OCI-LY7 (cell line): ENCODE measurements at regions not wholly inside any gene's neighbourhood (a gene's known extent, or its start where the extent isn't known, plus 50 kb on each side); places are given as distances from the start of the nearest gene placed in this dataset.

Source experiments
- BruUV-seq: library from RNA; stranded (reverse); fragments of 400-500 nt; replicated peaks from 2 replicates; lab custom pipeline; 2021; lab: Mats Ljungman, UMichigan
- CTCF ChIA-PET: fragments of 300-600 bp; sonication (Branson Sonifier 250); formaldehyde crosslinking; loops from one replicate; lab custom pipeline; 2022; ENCODE audit warnings: antibody characterized with exemption; ENCODE audit not compliant: unreplicated experiment; lab: Charles Lee
- POLR2A ChIA-PET: fragments of 300-600 bp; sonication (Branson Sonifier 250); formaldehyde crosslinking; loops from one replicate; lab custom pipeline; 2022; ENCODE audit warnings: antibody characterized with exemption; lab: Charles Lee
- DNase-seq: peaks from one replicate; pipeline ENCODE4 v3.0.0-alpha.2; 2015; ENCODE audit warnings: low spot score
- H2AFZ ChIP-seq: fragments of 200-600 bp; sonication (generic), shearing (Covaris generic); 2 replicates; pipeline ENCODE4 v1.6.1; 2014; ENCODE audit warnings: mild to moderate bottlenecking, antibody characterized with exemption, low read length, moderate library complexity
- H3K27ac ChIP-seq: fragments of 200-600 bp; sonication (generic); 2 replicates; pipeline ENCODE4 v1.5.1; 2014; ENCODE audit warnings: mixed run types, low read depth, mild to moderate bottlenecking, moderate library complexity, low read length, inconsistent platforms; ENCODE audit not compliant: poor library complexity, severe bottlenecking
- H3K36me3 ChIP-seq: fragments of 200-600 bp; sonication (generic); 2 replicates; pipeline ENCODE4 v1.6.1; 2014; ENCODE audit warnings: mild to moderate bottlenecking, antibody characterized with exemption, low read length, moderate library complexity, mixed read lengths; ENCODE audit not compliant: insufficient read depth
- H3K4me1 ChIP-seq: fragments of 200-600 bp; sonication (generic); 2 replicates; pipeline ENCODE4 v1.5.1; 2014; ENCODE audit warnings: mild to moderate bottlenecking, low read length; ENCODE audit not compliant: insufficient read depth, poor library complexity, severe bottlenecking
- H3K4me2 ChIP-seq: fragments of 200-600 bp; sonication (generic); 2 replicates; pipeline ENCODE4 v1.6.1; 2014; ENCODE audit warnings: mild to moderate bottlenecking, low read length
- H3K4me3 ChIP-seq: fragments of 200-600 bp; sonication (generic); 2 replicates; pipeline ENCODE4 v1.5.1; 2014; ENCODE audit warnings: mild to moderate bottlenecking, low read depth, low read length; ENCODE audit not compliant: poor library complexity, severe bottlenecking
- H3K79me2 ChIP-seq: fragments of 200-600 bp; sonication (generic); 2 replicates; pipeline ENCODE4 v1.6.1; 2016; ENCODE audit warnings: low read depth, mild to moderate bottlenecking, low read length, moderate library complexity, mixed read lengths; ENCODE audit not compliant: insufficient read depth
- H3K9me2 ChIP-seq: fragments of 200-600 bp; sonication (generic); 2 replicates; pipeline ENCODE4 v1.6.1; 2016; ENCODE audit warnings: mild to moderate bottlenecking, low read length, mixed read lengths; ENCODE audit not compliant: insufficient read depth
- H3K9me3 ChIP-seq: fragments of 200-600 bp; sonication (generic); 2 replicates; pipeline ENCODE4 v1.6.1; 2014; ENCODE audit warnings: mild to moderate bottlenecking, mixed run types, low read length, mixed read lengths
- H4K20me1 ChIP-seq: fragments of 200-600 bp; sonication (generic); 2 replicates; pipeline ENCODE4 v1.6.1; 2014; ENCODE audit warnings: mild to moderate bottlenecking, antibody characterized with exemption, low read length, moderate library complexity, mixed read lengths; ENCODE audit not compliant: insufficient read depth
- EZH2phosphoT487 ChIP-seq: fragments of 200-600 bp; sonication (generic); IDR thresholded peaks from 2 replicates; pipeline ENCODE4 v1.6.1; 2018; ENCODE audit warnings: low read depth, borderline replicate concordance, mild to moderate bottlenecking, mixed run types, antibody characterized with exemption, low read length, moderate library complexity, mixed read lengths
- intact Hi-C: fragments of 100-400 bp; cut with micrococcal nuclease; formaldehyde crosslinking; loops from one replicate; pipeline ENCODE4 v1.10.0; 2022; ENCODE audit not compliant: unreplicated experiment
- TF ChIP-seq, protein P1 (sequence below): fragments of 200-600 bp; sonication (generic); conservative IDR thresholded peaks from 2 replicates; pipeline ENCODE4 v1.5.1; 2014; ENCODE audit warnings: mild to moderate bottlenecking, antibody characterized with exemption, low read length, moderate library complexity, mixed read lengths

DNA sequence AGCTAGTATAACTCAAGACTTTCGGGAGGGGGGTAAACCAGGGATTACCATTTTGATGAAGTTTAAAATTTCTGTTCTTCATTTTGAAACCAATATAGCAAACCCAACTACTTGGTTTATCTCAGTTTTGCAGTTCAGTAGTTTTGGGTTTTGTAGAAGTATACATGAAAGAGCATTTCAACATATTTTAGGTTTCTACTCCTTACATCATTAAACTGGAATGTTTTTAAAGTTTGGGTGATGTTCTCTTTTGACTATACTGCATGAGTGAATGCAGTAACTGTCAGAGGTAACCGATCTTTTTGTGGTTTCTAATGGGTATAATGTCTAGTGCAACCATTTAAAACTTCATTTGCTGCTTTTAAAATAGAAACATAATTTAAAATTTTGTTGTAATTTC lies 248.3 kb upstream of the MAD2L1 start:
- no peak overlapping the region for H3K4me3 ChIP-seq
- no peak overlapping the region for H2AFZ ChIP-seq
- no peak overlapping the region for H3K4me2 ChIP-seq
- POLR2A ChIA-PET = no interaction called here
- DNase-seq = no peak
- no peaks in the 10 kb centered on the region for H3K9me3 ChIP-seq
- CTCF ChIA-PET = no interaction called here
- intact Hi-C loops = no loop called here
- no peaks in the 10 kb centered on the region for H4K20me1 ChIP-seq
- TF ChIP-seq, protein P1, sequence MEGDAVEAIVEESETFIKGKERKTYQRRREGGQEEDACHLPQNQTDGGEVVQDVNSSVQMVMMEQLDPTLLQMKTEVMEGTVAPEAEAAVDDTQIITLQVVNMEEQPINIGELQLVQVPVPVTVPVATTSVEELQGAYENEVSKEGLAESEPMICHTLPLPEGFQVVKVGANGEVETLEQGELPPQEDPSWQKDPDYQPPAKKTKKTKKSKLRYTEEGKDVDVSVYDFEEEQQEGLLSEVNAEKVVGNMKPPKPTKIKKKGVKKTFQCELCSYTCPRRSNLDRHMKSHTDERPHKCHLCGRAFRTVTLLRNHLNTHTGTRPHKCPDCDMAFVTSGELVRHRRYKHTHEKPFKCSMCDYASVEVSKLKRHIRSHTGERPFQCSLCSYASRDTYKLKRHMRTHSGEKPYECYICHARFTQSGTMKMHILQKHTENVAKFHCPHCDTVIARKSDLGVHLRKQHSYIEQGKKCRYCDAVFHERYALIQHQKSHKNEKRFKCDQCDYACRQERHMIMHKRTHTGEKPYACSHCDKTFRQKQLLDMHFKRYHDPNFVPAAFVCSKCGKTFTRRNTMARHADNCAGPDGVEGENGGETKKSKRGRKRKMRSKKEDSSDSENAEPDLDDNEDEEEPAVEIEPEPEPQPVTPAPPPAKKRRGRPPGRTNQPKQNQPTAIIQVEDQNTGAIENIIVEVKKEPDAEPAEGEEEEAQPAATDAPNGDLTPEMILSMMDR = no peak
- no peak for TF ChIP-seq EZH2phosphoT487
- BruUV-seq = no TSS peak
- no peak overlapping the region for H3K27ac ChIP-seq
- H3K36me3 ChIP-seq = no peaks in the 10 kb centered on the region
- H3K4me1 ChIP-seq = no peaks in the 10 kb centered on the region
- H3K79me2 ChIP-seq = no peaks in the 10 kb centered on the region
- H3K9me2 ChIP-seq = no peaks in the 10 kb centered on the region

DNA sequence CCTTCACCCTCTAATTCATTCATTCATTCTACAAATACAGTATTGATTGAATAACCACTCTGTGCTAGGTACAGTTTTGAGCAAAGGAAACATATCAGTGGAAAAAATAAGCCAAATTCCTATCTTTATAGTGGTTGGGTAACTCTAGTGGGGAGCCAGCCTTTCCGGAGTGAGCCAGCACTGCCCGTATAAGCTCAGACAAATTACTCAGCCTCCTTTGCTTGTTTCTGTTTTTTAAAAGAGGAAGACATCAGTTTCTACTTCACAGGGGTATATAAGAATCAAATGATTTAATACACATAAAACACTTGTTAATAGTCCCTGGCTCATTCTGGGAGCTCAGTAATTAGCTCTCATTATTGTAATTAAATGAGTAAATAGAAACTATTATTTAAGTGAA lies 238.2 kb upstream of the MAD2L1 start:
- CTCF ChIA-PET = no interaction called here
- DNase-seq = no peak
- no peaks in the 10 kb centered on the region for H3K4me1 ChIP-seq
- no peaks in the 10 kb centered on the region for H4K20me1 ChIP-seq
- no peaks in the 10 kb centered on the region for H3K36me3 ChIP-seq
- H3K4me3 ChIP-seq = no peak overlapping the region
- H3K4me2 ChIP-seq = no peak overlapping the region
- H3K27ac ChIP-seq = no peak overlapping the region
- H3K9me2 ChIP-seq = no peaks in the 10 kb centered on the region
- no peaks in the 10 kb centered on the region for H3K79me2 ChIP-seq
- intact Hi-C loops = no loop called here
- BruUV-seq = no TSS peak
- no peaks in the 10 kb centered on the region for H3K9me3 ChIP-seq
- POLR2A ChIA-PET = interaction anchor here (0.7 to 1.1 kb wide), 2 partner anchors 11 to 226 kb away, joined by 3 to 4 read pairs; no protein-coding TSS in a partner anchor
- H2AFZ ChIP-seq = no peak overlapping the region
- TF ChIP-seq, protein P1 = no peak
- no peak for TF ChIP-seq EZH2phosphoT487

DNA sequence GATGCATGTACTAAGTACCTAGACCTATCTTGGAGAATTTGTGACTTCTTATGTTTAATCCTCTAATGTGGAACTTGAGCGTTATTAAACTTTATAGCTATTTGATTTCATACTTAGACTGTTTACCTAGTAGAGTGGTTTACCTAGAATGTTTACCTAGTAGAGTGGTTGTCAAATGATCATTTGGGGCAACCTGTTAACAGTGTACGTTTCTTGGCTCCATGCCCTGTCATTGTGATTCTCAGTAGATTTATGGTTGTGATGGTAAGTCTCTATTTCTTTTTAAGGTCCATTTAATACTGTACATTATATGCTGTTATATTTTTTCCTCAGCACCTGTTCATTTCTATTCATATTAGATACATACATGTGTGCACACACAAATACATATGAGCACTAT lies 233.0 kb upstream of the MAD2L1 start:
- no peaks in the 10 kb centered on the region for H3K4me1 ChIP-seq
- ChIA-PET POLR2A (interaction anchor here (0.6 to 0.7 kb wide), 3 partner anchors 777 to 830 kb away, joined by 3 read pairs; no protein-coding TSS in a partner anchor), CTCF (no interaction called here)
- H4K20me1 ChIP-seq = no peaks in the 10 kb centered on the region
- no peak overlapping the region for H3K27ac ChIP-seq
- H3K79me2 ChIP-seq = no peaks in the 10 kb centered on the region
- no peak overlapping the region for H3K4me2 ChIP-seq
- H2AFZ ChIP-seq = no peak overlapping the region
- no peak overlapping the region for H3K4me3 ChIP-seq
- intact Hi-C loops = no loop called here
- no peaks in the 10 kb centered on the region for H3K9me3 ChIP-seq
- no peak for DNase-seq
- no TSS peak for BruUV-seq
- no peaks in the 10 kb centered on the region for H3K9me2 ChIP-seq
- no peak for TF ChIP-seq EZH2phosphoT487
- TF ChIP-seq, protein P1 = no peak
- no peaks in the 10 kb centered on the region for H3K36me3 ChIP-seq
